ENCODE measurements at regions not wholly inside any gene's neighbourhood (a gene's known extent, or its start where the extent isn't known, plus 50 kb on each side); places are given as distances from the start of the nearest gene placed in this dataset.

DNA sequence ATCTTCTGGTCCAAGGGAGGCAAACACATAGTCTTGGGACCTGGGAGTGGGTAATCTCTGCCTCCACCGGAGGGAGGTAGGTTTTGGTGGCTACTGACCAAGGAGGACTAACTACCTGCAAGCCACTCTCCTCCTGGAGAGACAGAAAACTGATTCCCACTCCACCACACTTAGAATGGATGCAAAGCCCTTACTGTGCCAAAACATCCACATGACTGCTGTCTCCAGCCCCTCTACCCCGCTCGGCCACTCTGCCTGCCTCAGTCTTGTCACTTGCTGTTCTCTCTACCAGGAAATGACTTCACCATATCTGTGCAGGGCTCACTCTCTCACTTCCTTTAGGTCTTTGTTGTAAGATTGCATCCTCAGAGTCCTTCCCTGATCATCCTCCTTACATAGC lies 129.5 kb upstream of the ARG1 start:
- TF ChIP-seq POLR2AphosphoS5 (IDR thresholded peaks at IDR 0.05; ENCODE audit: borderline replicate concordance, low read depth, low read length) (no peak), EZH2 (IDR thresholded peaks at IDR 0.05) (no peak), FOXP2 (optimal IDR thresholded peaks at IDR 0.05; ENCODE audit: control extremely low read depth, extremely low read length, insufficient read depth) (no peak)
